ENCODE measurements at regions not wholly inside any gene's neighbourhood (a gene's known extent, or its start where the extent isn't known, plus 50 kb on each side); places are given as distances from the start of the nearest gene placed in this dataset.

DNA sequence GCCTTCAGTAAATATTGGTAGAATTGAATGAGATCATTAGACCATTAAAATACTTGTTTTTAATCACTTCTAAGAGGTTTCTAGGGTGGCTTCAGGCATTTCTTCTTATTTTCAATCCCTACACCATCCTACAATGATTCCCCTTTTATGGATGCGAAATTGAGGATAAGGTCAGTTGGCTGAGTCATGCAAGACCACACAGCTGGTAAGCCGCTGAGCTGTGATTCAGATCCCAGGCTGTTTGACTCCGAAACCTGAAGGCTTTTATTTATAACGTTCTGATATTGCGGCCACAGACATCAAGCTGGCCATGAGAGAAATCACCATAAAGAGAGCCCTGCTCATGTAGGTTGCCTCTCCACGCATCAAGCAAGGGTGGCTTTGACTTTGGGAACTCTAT is 133.4 kb downstream of the VAPA start:
- Histone ChIP-seq H3K36me3 (ENCODE audit: control insufficient read depth, insufficient read depth, low read length) (no peaks in the 10 kb centered on the region), H3K27ac (ENCODE audit: low read depth, low read length, severe bottlenecking) (no peak overlapping the region), H3K4me1 (ENCODE audit: control insufficient read depth, insufficient read depth, low read length, poor library complexity, severe bottlenecking) (peaks cover 4% of the 10 kb centered on the region), H3K9me3 (ENCODE audit: control insufficient read depth, low read length) (peaks cover 9% of the 10 kb centered on the region), H3K4me3 (ENCODE audit: extremely low read depth, insufficient read depth, low read length, poor library complexity, severe bottlenecking) (no peak overlapping the region)
- 96 to 97% methylated on average over 5 to 6 of the region's 6 CpGs for WGBS, 2 experiments (ENCODE audit: insufficient coverage in 2 of 2)

DNA sequence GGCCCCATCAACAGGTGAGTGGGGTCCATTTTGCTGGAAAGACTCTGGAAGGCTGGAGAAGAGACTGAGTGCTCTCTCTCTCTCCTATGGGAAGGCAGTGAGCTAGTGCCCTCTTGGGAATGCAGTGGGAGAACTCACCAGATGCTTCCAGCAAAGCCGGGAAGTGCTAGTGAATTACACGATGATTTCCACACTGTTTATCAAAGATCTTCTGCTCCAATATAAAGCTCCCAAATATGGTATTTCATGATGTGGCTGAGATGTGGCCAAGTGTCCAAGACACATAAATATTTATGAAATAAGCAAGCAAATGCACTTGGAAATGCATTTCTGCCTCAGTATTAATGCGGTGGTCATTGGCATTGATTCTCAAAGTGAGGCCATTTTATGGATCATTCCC is 135.9 kb downstream of the VAPA start:
- Histone ChIP-seq H3K9me3 (ENCODE audit: control insufficient read depth, low read length) (peaks cover 5% of the 10 kb centered on the region), H3K27ac (ENCODE audit: low read depth, low read length, severe bottlenecking) (no peak overlapping the region), H3K4me1 (ENCODE audit: control insufficient read depth, insufficient read depth, low read length, poor library complexity, severe bottlenecking) (peaks cover 4% of the 10 kb centered on the region), H3K36me3 (ENCODE audit: control insufficient read depth, insufficient read depth, low read length) (no peaks in the 10 kb centered on the region), H3K4me3 (ENCODE audit: extremely low read depth, insufficient read depth, low read length, poor library complexity, severe bottlenecking) (no peak overlapping the region)
- 100% methylated on average over 1 of the region's 3 CpGs; no CpG with 5 or more reads in 1 of the 2 experiments for WGBS, 2 experiments (ENCODE audit: insufficient coverage in 2 of 2)

DNA sequence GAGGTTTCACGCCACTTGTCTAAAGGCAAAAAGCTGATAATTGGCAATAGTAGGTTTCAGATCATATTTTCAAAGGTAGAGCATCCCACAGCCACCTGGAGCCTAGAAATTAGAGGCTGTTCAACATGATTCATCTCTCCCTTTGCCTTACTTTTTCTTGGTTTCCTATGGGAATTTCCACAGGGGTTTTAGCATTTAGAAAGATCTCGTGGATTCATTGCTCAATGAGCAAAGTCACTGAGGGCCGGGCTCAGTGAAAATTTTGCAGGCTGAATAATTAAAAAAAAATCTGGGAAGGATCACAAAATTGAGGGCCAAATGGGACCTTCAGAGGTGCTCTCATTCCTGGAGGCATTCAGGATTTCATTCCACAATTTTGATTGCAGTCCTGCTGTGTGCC is 137.1 kb downstream of the VAPA start:
- 97 to 100% methylated on average over 2 to 3 of the region's 3 CpGs for WGBS, 2 experiments (ENCODE audit: insufficient coverage in 2 of 2)
- Histone ChIP-seq H3K4me3 (ENCODE audit: extremely low read depth, insufficient read depth, low read length, poor library complexity, severe bottlenecking) (no peak overlapping the region), H3K9me3 (ENCODE audit: control insufficient read depth, low read length) (peaks cover 5% of the 10 kb centered on the region), H3K27ac (ENCODE audit: low read depth, low read length, severe bottlenecking) (no peak overlapping the region), H3K36me3 (ENCODE audit: control insufficient read depth, insufficient read depth, low read length) (no peaks in the 10 kb centered on the region), H3K4me1 (ENCODE audit: control insufficient read depth, insufficient read depth, low read length, poor library complexity, severe bottlenecking) (peaks cover 4% of the 10 kb centered on the region)

DNA sequence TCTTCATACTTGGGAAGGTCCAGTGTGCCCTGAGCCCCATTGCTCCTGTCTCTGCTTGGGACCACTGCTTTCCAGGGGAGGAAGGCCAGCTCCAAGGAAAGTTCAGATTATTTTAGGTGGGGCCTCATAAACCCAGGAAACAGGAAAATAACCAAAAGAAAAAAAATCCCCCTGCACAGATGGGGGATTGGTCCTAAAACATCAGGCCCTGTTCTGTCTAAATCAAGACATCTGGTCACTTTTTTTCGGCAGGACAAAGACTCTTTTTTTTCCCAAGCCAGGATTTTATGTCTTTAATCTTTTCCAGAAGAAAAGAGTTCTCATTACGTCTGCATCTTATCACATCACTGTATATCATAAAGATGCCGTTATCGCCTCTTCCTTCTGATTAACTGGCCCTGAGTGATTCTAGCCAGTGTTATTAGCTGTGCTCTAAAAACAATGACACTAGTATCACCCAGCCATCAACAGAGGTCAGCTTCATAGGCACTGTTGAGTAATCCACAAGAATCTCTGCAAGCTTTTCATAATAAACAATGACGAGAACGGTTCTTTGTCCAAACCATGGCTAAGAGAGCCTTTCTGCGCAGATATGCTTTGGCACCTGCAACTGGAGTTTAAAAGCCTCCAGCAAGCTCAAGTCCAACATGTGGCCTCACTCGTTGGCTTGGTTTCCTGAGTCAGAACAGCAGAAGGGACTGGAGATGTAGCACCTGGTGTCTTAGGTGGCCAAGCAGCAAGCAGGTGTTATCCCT is 138.2 kb downstream of the VAPA start:
- H3K27ac ChIP-seq (ENCODE audit: low read depth, low read length, severe bottlenecking), result no peak overlapping the region
- no peak overlapping the region for H3K4me3 ChIP-seq (ENCODE audit: extremely low read depth, insufficient read depth, low read length, poor library complexity, severe bottlenecking)
- H3K4me1 ChIP-seq (ENCODE audit: control insufficient read depth, insufficient read depth, low read length, poor library complexity, severe bottlenecking), result peaks cover 2% of the 10 kb centered on the region
- no peaks in the 10 kb centered on the region for H3K36me3 ChIP-seq (ENCODE audit: control insufficient read depth, insufficient read depth, low read length)
- H3K9me3 ChIP-seq (ENCODE audit: control insufficient read depth, low read length), result peaks cover under 1% of the 10 kb centered on the region
- 79 to 86% methylated on average over 8 of the region's 8 CpGs for WGBS, 2 experiments (ENCODE audit: insufficient coverage in 2 of 2)

DNA sequence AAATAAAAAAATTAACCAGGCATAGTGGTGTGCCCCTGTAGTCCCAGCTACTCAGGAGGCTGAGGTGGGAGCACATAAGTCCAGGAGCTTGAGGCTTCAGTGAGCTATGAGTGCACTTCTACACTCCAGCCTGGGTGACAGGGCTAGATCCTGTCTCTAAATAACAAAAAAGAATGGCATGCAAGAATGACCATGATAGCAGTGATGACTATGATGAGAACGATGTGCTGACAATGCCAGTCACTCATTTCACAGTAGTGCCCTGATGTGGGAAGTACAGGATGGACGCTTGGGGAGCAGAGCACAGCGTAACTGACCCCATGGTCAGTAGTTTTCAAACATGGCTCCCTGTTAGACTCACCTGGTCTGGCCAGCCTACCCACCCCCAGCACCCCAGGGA is 139.1 kb downstream of the VAPA start:
- Histone ChIP-seq H3K36me3 (ENCODE audit: control insufficient read depth, insufficient read depth, low read length) (no peaks in the 10 kb centered on the region), H3K27ac (ENCODE audit: low read depth, low read length, severe bottlenecking) (no peak overlapping the region), H3K4me1 (ENCODE audit: control insufficient read depth, insufficient read depth, low read length, poor library complexity, severe bottlenecking) (peaks cover 5% of the 10 kb centered on the region), H3K4me3 (ENCODE audit: extremely low read depth, insufficient read depth, low read length, poor library complexity, severe bottlenecking) (no peak overlapping the region), H3K9me3 (ENCODE audit: control insufficient read depth, low read length) (no peaks in the 10 kb centered on the region)
- WGBS, 2 experiments (ENCODE audit: insufficient coverage in 2 of 2), result 94 to 100% methylated on average over 1 to 3 of the region's 3 CpGs

DNA sequence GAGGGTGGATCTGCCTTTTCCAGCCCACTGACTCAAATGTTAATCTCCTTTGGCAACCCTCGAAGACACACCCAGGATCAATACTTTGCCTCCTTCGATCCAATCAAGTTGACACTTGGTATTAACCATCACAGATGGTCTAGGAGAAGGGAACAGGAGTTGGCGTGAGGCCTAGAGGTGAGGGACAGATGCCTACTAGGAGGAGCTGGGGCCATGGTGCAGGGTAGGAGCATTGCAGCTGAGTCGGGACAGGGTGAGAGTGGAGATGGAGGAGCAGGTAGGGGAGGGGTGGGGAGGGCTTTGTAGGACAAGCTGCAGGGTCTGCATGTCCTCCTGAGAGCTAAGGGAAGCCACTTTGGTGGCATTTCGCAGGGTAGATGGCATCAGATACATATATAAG is 140.0 kb downstream of the VAPA start:
- H3K9me3 ChIP-seq (ENCODE audit: control insufficient read depth, low read length), result no peaks in the 10 kb centered on the region
- no peak overlapping the region for H3K27ac ChIP-seq (ENCODE audit: low read depth, low read length, severe bottlenecking)
- H3K4me3 ChIP-seq (ENCODE audit: extremely low read depth, insufficient read depth, low read length, poor library complexity, severe bottlenecking), result no peak overlapping the region
- no peaks in the 10 kb centered on the region for H3K36me3 ChIP-seq (ENCODE audit: control insufficient read depth, insufficient read depth, low read length)
- H3K4me1 ChIP-seq (ENCODE audit: control insufficient read depth, insufficient read depth, low read length, poor library complexity, severe bottlenecking), result peaks cover 10% of the 10 kb centered on the region
- 100% methylated on average over 2 to 4 of the region's 5 CpGs for WGBS, 2 experiments (ENCODE audit: insufficient coverage in 2 of 2)

DNA sequence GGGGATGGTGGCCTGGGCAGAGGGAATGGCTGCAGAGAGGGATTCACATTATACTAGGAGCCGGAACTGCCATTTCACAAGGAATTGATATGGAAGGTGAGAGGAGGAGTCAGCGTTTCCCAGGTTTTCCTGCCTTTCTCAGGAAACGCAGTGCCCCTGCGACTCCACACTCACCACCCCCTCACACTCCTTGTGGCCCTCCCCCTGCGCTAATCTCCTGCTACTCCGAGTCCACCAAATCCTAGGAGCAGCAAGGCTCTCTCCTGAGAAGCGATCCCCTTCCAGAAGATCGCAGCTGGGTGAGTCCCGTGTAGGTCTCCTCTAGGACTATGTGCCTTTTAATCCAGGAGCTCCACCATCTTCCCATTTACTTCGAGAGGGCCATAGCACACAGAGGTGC is 140.6 kb downstream of the VAPA start:
- Histone ChIP-seq H3K36me3 (ENCODE audit: control insufficient read depth, insufficient read depth, low read length) (no peaks in the 10 kb centered on the region), H3K4me3 (ENCODE audit: extremely low read depth, insufficient read depth, low read length, poor library complexity, severe bottlenecking) (no peak overlapping the region), H3K9me3 (ENCODE audit: control insufficient read depth, low read length) (no peaks in the 10 kb centered on the region), H3K4me1 (ENCODE audit: control insufficient read depth, insufficient read depth, low read length, poor library complexity, severe bottlenecking) (peaks cover 10% of the 10 kb centered on the region), H3K27ac (ENCODE audit: low read depth, low read length, severe bottlenecking) (no peak overlapping the region)
- 76 to 78% methylated on average over 4 to 8 of the region's 10 CpGs for whole genome bisulfite sequencing, 2 experiments (ENCODE audit: insufficient coverage in 2 of 2)

DNA sequence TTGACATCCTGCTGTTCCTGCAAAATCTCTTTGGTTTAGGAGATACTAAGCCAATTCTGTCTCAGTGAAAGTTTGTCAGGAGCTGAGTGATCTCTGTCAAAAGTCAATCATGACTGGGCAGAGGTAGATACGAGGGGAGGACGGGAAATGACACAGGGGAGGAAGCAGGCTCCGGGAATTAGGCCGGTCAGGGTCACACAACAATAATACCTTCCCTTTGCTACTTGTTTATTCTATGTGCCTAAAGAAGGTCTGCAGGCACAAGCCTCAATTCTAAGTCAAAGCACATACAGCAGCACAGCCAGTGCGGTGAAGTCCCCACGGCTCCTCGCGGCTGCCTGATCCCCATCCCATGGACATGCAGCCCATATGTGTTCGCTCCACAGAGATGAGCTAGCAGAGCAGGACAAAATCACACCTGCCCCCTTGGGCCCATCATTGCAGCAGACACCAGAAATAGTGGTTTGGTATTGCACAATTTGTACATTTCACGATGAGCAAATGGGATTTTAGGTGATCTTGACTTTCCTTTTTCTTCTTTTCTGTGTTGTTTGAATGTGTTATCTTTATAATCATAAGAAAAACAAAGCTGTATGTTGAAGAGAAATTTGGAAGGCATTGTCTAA is 141.4 kb downstream of the VAPA start:
- H3K27ac ChIP-seq (ENCODE audit: low read depth, low read length, severe bottlenecking), result no peak overlapping the region
- WGBS, 2 experiments (ENCODE audit: insufficient coverage in 2 of 2), result 93 to 97% methylated on average over 5 to 6 of the region's 10 CpGs
- H3K9me3 ChIP-seq (ENCODE audit: control insufficient read depth, low read length), result no peaks in the 10 kb centered on the region
- no peaks in the 10 kb centered on the region for H3K36me3 ChIP-seq (ENCODE audit: control insufficient read depth, insufficient read depth, low read length)
- no peak overlapping the region for H3K4me3 ChIP-seq (ENCODE audit: extremely low read depth, insufficient read depth, low read length, poor library complexity, severe bottlenecking)
- peaks cover 12% of the 10 kb centered on the region for H3K4me1 ChIP-seq (ENCODE audit: control insufficient read depth, insufficient read depth, low read length, poor library complexity, severe bottlenecking)

DNA sequence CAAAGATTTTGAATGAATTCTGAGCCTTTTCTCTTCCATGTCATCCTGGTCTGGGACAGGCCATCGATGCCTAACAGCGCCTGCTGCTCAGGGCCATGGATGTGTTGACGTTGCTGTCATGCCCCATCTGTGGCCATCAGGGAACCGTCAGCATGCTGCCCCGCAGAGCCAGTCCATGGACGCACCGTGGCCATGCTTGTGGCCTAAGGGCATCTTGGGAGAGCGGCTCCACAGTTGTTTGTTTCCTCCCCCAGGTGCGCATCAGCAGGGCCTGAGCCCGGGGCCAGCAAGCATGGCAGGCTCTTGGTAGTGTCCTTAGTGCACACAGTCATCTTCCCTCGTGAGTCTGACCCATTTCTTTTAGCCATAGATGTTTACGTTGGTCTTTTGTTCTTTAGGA is 142.7 kb downstream of the VAPA start:
- no peaks in the 10 kb centered on the region for H3K9me3 ChIP-seq (ENCODE audit: control insufficient read depth, low read length)
- H3K36me3 ChIP-seq (ENCODE audit: control insufficient read depth, insufficient read depth, low read length), result no peaks in the 10 kb centered on the region
- H3K4me1 ChIP-seq (ENCODE audit: control insufficient read depth, insufficient read depth, low read length, poor library complexity, severe bottlenecking), result peaks cover 20% of the 10 kb centered on the region
- H3K27ac ChIP-seq (ENCODE audit: low read depth, low read length, severe bottlenecking), result no peak overlapping the region
- H3K4me3 ChIP-seq (ENCODE audit: extremely low read depth, insufficient read depth, low read length, poor library complexity, severe bottlenecking), result no peak overlapping the region
- WGBS, 2 experiments (ENCODE audit: insufficient coverage in 2 of 2), result 91 to 94% methylated on average over 10 to 12 of the region's 12 CpGs

DNA sequence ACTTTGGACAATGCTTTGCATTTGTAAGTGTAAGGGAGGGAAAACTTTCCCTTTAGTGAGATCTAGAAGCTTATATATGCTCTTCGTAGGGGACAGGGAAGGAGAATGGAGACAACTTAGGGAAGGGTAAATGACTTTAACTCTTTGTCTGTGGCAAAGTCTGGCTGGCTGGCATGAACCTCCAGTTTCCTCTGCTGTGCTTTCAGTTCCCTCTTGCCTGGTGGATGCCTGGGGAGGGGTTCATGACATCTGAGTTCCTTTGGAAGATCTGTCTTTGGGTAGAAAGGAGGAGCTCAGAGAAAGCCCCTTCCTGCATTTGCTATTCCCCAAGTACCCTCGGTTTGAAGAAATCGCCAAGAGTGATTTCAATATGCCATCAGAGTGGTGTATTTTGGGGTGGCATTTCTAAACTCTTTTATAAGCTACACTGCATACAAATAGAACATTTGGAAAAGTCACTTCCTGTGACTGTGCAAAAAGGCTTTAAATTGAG is 143.6 kb downstream of the VAPA start:
- Histone ChIP-seq H3K9me3 (ENCODE audit: control insufficient read depth, low read length) (no peaks in the 10 kb centered on the region), H3K36me3 (ENCODE audit: control insufficient read depth, insufficient read depth, low read length) (no peaks in the 10 kb centered on the region), H3K4me1 (ENCODE audit: control insufficient read depth, insufficient read depth, low read length, poor library complexity, severe bottlenecking) (peaks cover 29% of the 10 kb centered on the region), H3K27ac (ENCODE audit: low read depth, low read length, severe bottlenecking) (no peak overlapping the region), H3K4me3 (ENCODE audit: extremely low read depth, insufficient read depth, low read length, poor library complexity, severe bottlenecking) (no peak overlapping the region)
- WGBS, 2 experiments (ENCODE audit: insufficient coverage in 2 of 2), result 82 to 100% methylated on average over 1 of the region's 3 CpGs
